Neural cell (in vitro differentiated cells): ENCODE measurements at regions not wholly inside any gene's neighbourhood (a gene's known extent, or its start where the extent isn't known, plus 50 kb on each side); places are given as distances from the start of the nearest gene placed in this dataset.

Experiments
- H2AFZ ChIP-seq: fragments of 200-600, 300-800 bp; sonication (generic), shearing (Covaris generic); 2 replicates; pipeline ENCODE4 v1.6.0; 2014; ENCODE audit warnings: low read depth, mild to moderate bottlenecking, antibody characterized with exemption, low read length, moderate library complexity
- H3F3A ChIP-seq: fragments of 200-600 bp; shearing (Covaris generic); 2 replicates; pipeline ENCODE4 v1.6.1; 2016; ENCODE audit warnings: mild to moderate bottlenecking, moderate library complexity, mixed read lengths, antibody characterized with exemption, low read length; ENCODE audit not compliant: insufficient read depth, poor library complexity, severe bottlenecking
- H3K27ac ChIP-seq: fragments of 200-600, 300-800 bp; sonication (generic), shearing (Covaris generic); 2 replicates; pipeline ENCODE4 v1.5.1; 2014; ENCODE audit warnings: mild to moderate bottlenecking, low read length, moderate library complexity
- H3K27me3 ChIP-seq: fragments of 300-800, 200-600 bp; sonication (generic), shearing (Covaris generic); 2 replicates; pipeline ENCODE4 v1.6.0; 2014; ENCODE audit warnings: mild to moderate bottlenecking, low read depth, low read length, moderate library complexity; ENCODE audit not compliant: insufficient read depth
- H3K36me3 ChIP-seq: fragments of 300-800, 200-600 bp; sonication (generic), shearing (Covaris generic); 2 replicates; pipeline ENCODE4 v1.5.1; 2014; ENCODE audit warnings: mild to moderate bottlenecking, antibody characterized with exemption, low read length, moderate library complexity; ENCODE audit not compliant: insufficient read depth
- H3K4me2 ChIP-seq: fragments of 300-800, 200-600 bp; sonication (generic), shearing (Covaris generic); 2 replicates; pipeline ENCODE4 v1.6.0; 2014; ENCODE audit warnings: mild to moderate bottlenecking, low read length
- H3K4me3 ChIP-seq: fragments of 300-800, 200-600 bp; sonication (generic), shearing (Covaris generic); 2 replicates; pipeline ENCODE4 v1.5.1; 2014; ENCODE audit warnings: mild to moderate bottlenecking, low read length, moderate library complexity
- H3K79me2 ChIP-seq: fragments of 200-600 bp; shearing (Covaris generic); replicated peaks from 2 replicates; pipeline ENCODE4 v1.6.0; 2014; ENCODE audit warnings: mild to moderate bottlenecking, low read length, moderate library complexity; ENCODE audit not compliant: insufficient read depth
- H3K9ac ChIP-seq: fragments of 300-800, 200-600 bp; sonication (generic), shearing (Covaris generic); 2 replicates; pipeline ENCODE4 v1.6.1; 2016; ENCODE audit warnings: mild to moderate bottlenecking, low read length, mixed read lengths
- H3K9me2 ChIP-seq: fragments of 200-600 bp; shearing (Covaris generic); 2 replicates; pipeline ENCODE4 v1.6.1; 2016; ENCODE audit warnings: mild to moderate bottlenecking, low read length, mixed read lengths; ENCODE audit not compliant: insufficient read depth
- H3K9me3 ChIP-seq: fragments of 200-600, 300-800 bp; sonication (generic), shearing (Covaris generic); 2 replicates; pipeline ENCODE4 v1.6.1; 2016; ENCODE audit warnings: mild to moderate bottlenecking, mixed run types, low read length, moderate library complexity, mixed read lengths
- H4K20me1 ChIP-seq: fragments of 200-600 bp; shearing (Covaris generic); 2 replicates; pipeline ENCODE4 v1.6.1; 2016; ENCODE audit warnings: mild to moderate bottlenecking, mixed run types; ENCODE audit not compliant: insufficient read depth
- CTCF ChIP-seq: fragments of 450-650 bp; IDR thresholded peaks from 2 replicates; pipeline ENCODE4 v1.5.1; 2014; ENCODE audit warnings: antibody characterized with exemption, mild to moderate bottlenecking, moderate library complexity; ENCODE audit not compliant: poor library complexity, severe bottlenecking
- EP300 ChIP-seq: fragments of 450-650 bp; conservative IDR thresholded peaks from 2 replicates; pipeline ENCODE4 v1.6.1; 2014; ENCODE audit warnings: antibody characterized with exemption, mild to moderate bottlenecking, moderate library complexity; ENCODE audit not compliant: poor library complexity, severe bottlenecking
- EZH2 ChIP-seq: fragments of 200-600, 300-800 bp; shearing (Covaris generic), sonication (generic); IDR thresholded peaks from 2 replicates; pipeline ENCODE4 v1.6.1; 2014; ENCODE audit warnings: antibody characterized with exemption, low read length, borderline replicate concordance, mild to moderate bottlenecking; ENCODE audit not compliant: insufficient read depth, poor library complexity, severe bottlenecking
- MXI1 ChIP-seq: fragments of 450-650 bp; conservative IDR thresholded peaks from 2 replicates; pipeline ENCODE4 v1.6.1; 2014; ENCODE audit warnings: antibody characterized with exemption, mild to moderate bottlenecking; ENCODE audit not compliant: poor library complexity, severe bottlenecking
- POLR2AphosphoS5 ChIP-seq: IDR thresholded peaks from 2 replicates; pipeline ENCODE4 v1.6.1; 2012
- RAD21 ChIP-seq: fragments of 450-650 bp; conservative IDR thresholded peaks from 2 replicates; pipeline ENCODE4 v1.6.1; 2014; ENCODE audit warnings: antibody characterized with exemption, mild to moderate bottlenecking, moderate library complexity
- REST ChIP-seq: IDR thresholded peaks from 2 replicates; pipeline ENCODE4 v1.6.1; 2012; ENCODE audit warnings: borderline replicate concordance
- SMC3 ChIP-seq: fragments of 450-650 bp; conservative IDR thresholded peaks from 2 replicates; pipeline ENCODE4 v1.6.1; 2014; ENCODE audit warnings: antibody characterized with exemption, mild to moderate bottlenecking, moderate library complexity; ENCODE audit not compliant: poor library complexity
- TAF1 ChIP-seq: IDR thresholded peaks from 2 replicates; pipeline ENCODE4 v1.6.1; 2012; ENCODE audit warnings: low read depth

GRCh38 chr3:64805248-64805647 lies 117.4 kb upstream of the ADAMTS9 start:
- H4K20me1 ChIP-seq: no peaks in the 10 kb centered on the region

GRCh38 chr3:64803469-64803868 lies 115.7 kb upstream of the ADAMTS9 start:
- Histone ChIP-seq H3K79me2 (no peaks in the 10 kb centered on the region), H3K9ac (no peak overlapping the region), H4K20me1 (no peaks in the 10 kb centered on the region), H3K36me3 (no peaks in the 10 kb centered on the region), H2AFZ (no peak overlapping the region), H3F3A (no peaks in the 10 kb centered on the region), H3K9me3 (no peaks in the 10 kb centered on the region), H3K9me2 (no peaks in the 10 kb centered on the region), H3K4me3 (no peak overlapping the region), H3K27ac (no peak overlapping the region), H3K27me3 (no peaks in the 10 kb centered on the region), H3K4me2 (no peak overlapping the region)
- TF ChIP-seq EZH2 (no peak), POLR2AphosphoS5 (no peak), MXI1 (no peak), REST (no peak), RAD21 (no peak), EP300 (no peak), SMC3 (no peak), CTCF (no peak), TAF1 (no peak)

More at GRCh38 chr3:64805248-64805647, 117.4 kb upstream of the ADAMTS9 start:
- Histone ChIP-seq H3K4me2 (no peak overlapping the region), H2AFZ (no peak overlapping the region), H3K79me2 (no peaks in the 10 kb centered on the region), H3K4me3 (no peak overlapping the region), H3F3A (no peaks in the 10 kb centered on the region), H3K27me3 (no peaks in the 10 kb centered on the region), H3K36me3 (no peaks in the 10 kb centered on the region), H3K9me3 (no peaks in the 10 kb centered on the region), H3K27ac (no peak overlapping the region), H3K9ac (no peak overlapping the region), H3K9me2 (no peaks in the 10 kb centered on the region)
- TF ChIP-seq CTCF (no peak), RAD21 (no peak), EP300 (no peak), SMC3 (no peak), TAF1 (no peak), EZH2 (no peak), POLR2AphosphoS5 (no peak), MXI1 (no peak)
